ENCODE measurements at regions not wholly inside any gene's neighbourhood (a gene's known extent, or its start where the extent isn't known, plus 50 kb on each side); places are given as distances from the start of the nearest gene placed in this dataset.

DNA sequence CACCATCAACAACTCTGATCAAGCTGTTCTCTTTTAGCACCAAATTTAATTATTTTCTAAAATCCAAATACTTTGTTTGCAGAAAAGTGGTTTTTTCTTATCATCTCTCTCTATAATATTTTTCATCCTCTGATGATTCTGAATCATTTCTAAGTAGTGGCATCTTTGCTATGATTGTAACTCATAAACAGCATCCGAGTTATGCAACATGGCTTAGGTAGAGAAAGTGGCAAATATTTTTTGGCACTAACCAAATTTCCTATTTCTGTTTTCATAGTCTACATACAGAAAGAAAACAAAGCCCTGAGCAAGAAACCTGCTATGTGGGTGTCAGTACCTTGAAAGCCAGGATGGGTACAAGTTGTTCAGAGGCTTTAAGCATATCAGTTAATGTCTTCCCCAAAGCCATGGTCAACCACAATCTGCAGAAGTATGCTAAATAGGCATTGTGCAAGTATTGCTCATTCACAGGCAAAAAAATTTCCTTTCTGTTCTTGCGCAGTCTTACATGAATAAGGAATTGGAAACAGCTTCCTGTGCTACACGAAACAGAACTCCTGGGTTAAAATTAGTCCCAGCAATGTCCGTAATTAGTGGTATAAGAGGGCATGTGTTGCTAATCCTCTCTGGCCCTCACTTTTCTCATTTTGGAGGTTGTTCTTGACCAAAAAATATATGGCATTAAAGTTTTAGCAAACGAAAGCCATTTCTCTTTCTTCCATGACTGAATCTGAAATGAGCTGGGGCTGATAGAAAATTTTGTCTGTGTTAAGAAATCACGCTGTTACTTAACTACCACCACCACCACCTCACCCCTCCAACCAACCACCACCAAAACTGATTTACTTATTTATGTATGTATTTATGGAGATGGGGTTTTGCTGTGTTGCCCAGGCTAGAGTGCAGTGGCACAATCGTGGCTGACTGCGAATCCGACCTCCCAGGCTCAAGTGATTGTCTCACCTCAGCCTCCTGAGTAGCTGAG lies 325.6 kb upstream of the MAGI2 start:
- TF ChIP-seq, protein P1, sequence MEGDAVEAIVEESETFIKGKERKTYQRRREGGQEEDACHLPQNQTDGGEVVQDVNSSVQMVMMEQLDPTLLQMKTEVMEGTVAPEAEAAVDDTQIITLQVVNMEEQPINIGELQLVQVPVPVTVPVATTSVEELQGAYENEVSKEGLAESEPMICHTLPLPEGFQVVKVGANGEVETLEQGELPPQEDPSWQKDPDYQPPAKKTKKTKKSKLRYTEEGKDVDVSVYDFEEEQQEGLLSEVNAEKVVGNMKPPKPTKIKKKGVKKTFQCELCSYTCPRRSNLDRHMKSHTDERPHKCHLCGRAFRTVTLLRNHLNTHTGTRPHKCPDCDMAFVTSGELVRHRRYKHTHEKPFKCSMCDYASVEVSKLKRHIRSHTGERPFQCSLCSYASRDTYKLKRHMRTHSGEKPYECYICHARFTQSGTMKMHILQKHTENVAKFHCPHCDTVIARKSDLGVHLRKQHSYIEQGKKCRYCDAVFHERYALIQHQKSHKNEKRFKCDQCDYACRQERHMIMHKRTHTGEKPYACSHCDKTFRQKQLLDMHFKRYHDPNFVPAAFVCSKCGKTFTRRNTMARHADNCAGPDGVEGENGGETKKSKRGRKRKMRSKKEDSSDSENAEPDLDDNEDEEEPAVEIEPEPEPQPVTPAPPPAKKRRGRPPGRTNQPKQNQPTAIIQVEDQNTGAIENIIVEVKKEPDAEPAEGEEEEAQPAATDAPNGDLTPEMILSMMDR (IDR thresholded peaks at IDR 0.05), result no peak
- TF ChIP-seq POLR2AphosphoS5 (IDR thresholded peaks at IDR 0.05), result no peak

All from prostate gland (tissue), 2 donors.